CD14-positive monocyte (primary cell): ENCODE measurements at regions not wholly inside any gene's neighbourhood (a gene's known extent, or its start where the extent isn't known, plus 50 kb on each side); places are given as distances from the start of the nearest gene placed in this dataset.

Source experiments
- DNase-seq, 3 donors: peaks; one replicate each; pipeline ENCODE4 v3.0.0-alpha.2; 2011 to 2022
- H2AFZ ChIP-seq: 2 replicates; pipeline ENCODE4 v1.6.0; 2012; ENCODE audit warnings: mild to moderate bottlenecking, low read depth, low read length, inconsistent platforms; ENCODE audit not compliant: insufficient read depth, poor library complexity, severe bottlenecking
- H3K27ac ChIP-seq, 2 donors: 1 replicate in 1 of 2; 2 replicates in 1 of 2; pipeline ENCODE4 v1.5.1; 2012 to 2013; ENCODE audit warnings: low read length in 2 of 2, control low read depth in 1 of 2, inconsistent platforms in 1 of 2, low read depth in 1 of 2, mild to moderate bottlenecking in 1 of 2
- H3K27me3 ChIP-seq, 2 donors: one replicate each; pipeline versions ENCODE4 v1.6.0 to v1.6.1; 2011 to 2013; ENCODE audit warnings: low read length in 2 of 2; ENCODE audit not compliant: control insufficient read depth in 2 of 2, insufficient read depth in 2 of 2
- H3K36me3 ChIP-seq, 2 donors: replicated peaks in 1 of 2; 1 replicate in 1 of 2; 2 replicates in 1 of 2; pipeline versions ENCODE4 v1.5.1 to v1.6.1; 2012 to 2013; ENCODE audit warnings: low read length in 2 of 2, control low read depth in 1 of 2, inconsistent platforms in 1 of 2, mild to moderate bottlenecking in 1 of 2; ENCODE audit not compliant: insufficient read depth in 2 of 2, control insufficient read depth in 1 of 2
- H3K4me1 ChIP-seq, 2 donors: 1 replicate in 1 of 2; 2 replicates in 1 of 2; pipeline versions ENCODE4 v1.5.1 to v1.6.1; 2012 to 2013; ENCODE audit warnings: low read length in 2 of 2, control low read depth in 1 of 2, inconsistent platforms in 1 of 2, mild to moderate bottlenecking in 1 of 2, moderate library complexity in 1 of 2; ENCODE audit not compliant: insufficient read depth in 2 of 2, control insufficient read depth in 1 of 2
- H3K4me2 ChIP-seq: replicated peaks from 2 replicates; pipeline ENCODE3; 2012; ENCODE audit warnings: low read length, moderate library complexity, mild to moderate bottlenecking; ENCODE audit not compliant: poor library complexity, severe bottlenecking; ENCODE audit errors: extremely low read depth
- H3K4me3 ChIP-seq, 3 experiments: fragments of 200-600 bp in 1 of 3; sonication (generic) in 1 of 3; replicated peaks in 1 of 3; 1 replicate in 2 of 3; 2 replicates in 1 of 3; pipeline ENCODE4 v1.5.1; 2011 to 2013; ENCODE audit warnings: low read length in 3 of 3, mild to moderate bottlenecking in 3 of 3, control low read depth in 2 of 3, low read depth in 2 of 3, inconsistent platforms in 1 of 3, moderate library complexity in 1 of 3
- H3K79me2 ChIP-seq: 2 replicates; pipeline ENCODE4 v1.6.0; 2012; ENCODE audit warnings: mild to moderate bottlenecking, control low read depth, inconsistent platforms, low read length, moderate library complexity; ENCODE audit not compliant: insufficient read depth
- H3K9ac ChIP-seq: 2 replicates; pipeline ENCODE4 v1.6.0; 2017; ENCODE audit warnings: low read length, mild to moderate bottlenecking; ENCODE audit not compliant: insufficient read depth, poor library complexity, severe bottlenecking
- H3K9me3 ChIP-seq, 2 donors: replicated peaks in 1 of 2; 1 replicate in 1 of 2; 2 replicates in 1 of 2; pipeline versions ENCODE4 v1.5.1 to v1.6.1; 2012 to 2013; ENCODE audit warnings: low read length in 2 of 2, control low read depth in 1 of 2; ENCODE audit not compliant: control insufficient read depth in 1 of 2, insufficient read depth in 1 of 2
- H4K20me1 ChIP-seq: 2 replicates; pipeline ENCODE4 v1.6.0; 2012; ENCODE audit warnings: mild to moderate bottlenecking, low read length, control low read depth, moderate library complexity; ENCODE audit not compliant: insufficient read depth
- H3K27ac Mint-ChIP-seq, 7 donors: one replicate each; pipeline ENCODE4 v1.8.0; 2020; ENCODE audit warnings: mild to moderate bottlenecking in 7 of 7, mixed read lengths in 7 of 7, moderate library complexity in 6 of 7, inconsistent platforms in 2 of 7
- H3K27me3 Mint-ChIP-seq, 3 donors: one replicate each; pipeline ENCODE4 v1.8.0; 2021 to 2022; ENCODE audit warnings: low read depth in 3 of 3, mild to moderate bottlenecking in 3 of 3, mixed read lengths in 3 of 3, moderate library complexity in 3 of 3, inconsistent platforms in 1 of 3
- H3K36me3 Mint-ChIP-seq, 2 donors: one replicate each; pipeline ENCODE4 v1.8.0; 2020; ENCODE audit warnings: mixed read lengths in 2 of 2, inconsistent platforms in 1 of 2, mild to moderate bottlenecking in 1 of 2
- H3K4me1 Mint-ChIP-seq: one replicate; pipeline ENCODE4 v1.8.0; 2020; ENCODE audit warnings: mild to moderate bottlenecking, mixed read lengths
- H3K4me3 Mint-ChIP-seq, 2 donors: one replicate each; pipeline ENCODE4 v1.8.0; 2020; ENCODE audit warnings: mild to moderate bottlenecking in 2 of 2, mixed read lengths in 2 of 2, moderate library complexity in 1 of 2
- H3K9me3 Mint-ChIP-seq, 7 donors: one replicate each; pipeline ENCODE4 v1.8.0; 2020 to 2022; ENCODE audit warnings: mixed read lengths in 7 of 7, mild to moderate bottlenecking in 6 of 7, moderate library complexity in 6 of 7, inconsistent platforms in 2 of 7
- WGBS: methylation state at CpG from one replicate; pipeline ENCODE4 v1.1.5; 2013; ENCODE audit warnings: missing lambda C conversion rate; ENCODE audit not compliant: insufficient coverage; 5-methylcytosine and 5-hydroxymethylcytosine counted together
- intact Hi-C, 2 donors: fragments of 100-400 bp; cut with micrococcal nuclease; formaldehyde crosslinking; loops; one replicate each; pipeline versions ENCODE4 v1.15.0 to v1.15.1; 2023
- TF ChIP-seq, protein P1 (sequence below): fragments of 200-600 bp; IDR thresholded peaks from one replicate; pipeline ENCODE4 v1.8.0; 2022; ENCODE audit warnings: antibody characterized with exemption, mild to moderate bottlenecking

DNA sequence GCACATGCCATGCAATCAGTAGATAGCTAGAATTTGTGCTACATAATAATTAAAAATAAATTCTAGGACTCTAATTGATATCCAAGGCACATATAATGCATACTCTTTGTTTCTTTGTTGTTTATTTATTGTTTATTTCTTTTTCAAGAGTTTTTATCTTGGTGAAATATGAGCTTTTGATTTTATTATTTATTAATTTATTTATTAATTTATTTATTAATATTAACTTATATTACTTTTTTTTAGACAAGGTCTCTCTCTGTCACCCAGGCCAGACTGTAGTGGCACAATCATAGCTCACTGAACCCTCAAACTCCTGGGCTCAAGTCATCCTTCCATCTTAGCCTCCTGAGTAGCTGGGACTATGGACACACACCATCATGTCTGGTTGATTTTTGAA, 519.9 kb downstream of the HAO1 start:
- no peak overlapping the region for H3K27ac Mint-ChIP-seq
- intact Hi-C loops = no loop called here
- no peaks in the 10 kb centered on the region for H3K4me1 ChIP-seq

DNA sequence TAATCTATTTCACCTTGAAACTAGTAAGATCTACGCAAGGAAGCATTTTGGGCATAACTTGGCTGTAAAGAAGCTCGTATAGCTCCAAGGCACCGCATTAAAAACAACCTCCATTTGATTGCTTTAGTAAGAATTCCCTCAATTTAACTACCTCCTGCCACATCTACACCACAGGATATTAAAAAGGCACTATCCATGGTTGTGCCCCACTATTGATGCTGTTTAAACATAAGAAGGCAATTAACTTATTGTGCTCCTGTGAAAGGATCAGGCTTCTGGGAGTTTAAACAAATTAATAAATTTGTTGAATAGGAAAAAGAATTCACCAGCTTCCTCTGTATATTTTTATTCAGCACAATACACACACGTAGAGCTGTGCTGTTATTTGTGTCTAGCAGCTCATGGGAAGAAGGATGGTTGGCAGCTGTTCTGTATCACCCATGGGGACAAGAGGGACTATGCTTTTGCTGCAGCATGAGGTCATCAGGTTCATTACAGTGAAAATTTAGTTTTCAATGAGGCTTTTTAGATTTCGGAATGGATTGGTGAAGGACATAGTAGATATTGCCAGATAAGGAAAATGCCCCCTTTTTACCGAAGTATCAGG, 513.3 kb downstream of the HAO1 start:
- Histone ChIP-seq H3K27ac (no peak overlapping the region), H3K27me3 (no peaks in the 10 kb centered on the region), H2AFZ (no peak overlapping the region), H4K20me1 (no peaks in the 10 kb centered on the region), H3K4me3 (no peak overlapping the region), H3K36me3 (no peaks in the 10 kb centered on the region), H3K4me1 (no peaks in the 10 kb centered on the region), H3K4me2 (no peak overlapping the region), H3K9me3 (no peaks in the 10 kb centered on the region), H3K79me2 (no peaks in the 10 kb centered on the region), H3K9ac (no peak overlapping the region)
- H3K9me3 Mint-ChIP-seq = peaks cover 0 to 2% (median 0%) of the 10 kb centered on the region in 7 donors
- H3K4me3 Mint-ChIP-seq = no peak overlapping the region
- no peak overlapping the region for H3K27ac Mint-ChIP-seq
- intact Hi-C loops = no loop called here
- no peaks in the 10 kb centered on the region for H3K36me3 Mint-ChIP-seq
- 100% methylated on average over 1 of the region's 6 CpGs for WGBS
- no peaks in the 10 kb centered on the region for H3K4me1 Mint-ChIP-seq
- DNase-seq = no peak
- TF ChIP-seq, protein P1, sequence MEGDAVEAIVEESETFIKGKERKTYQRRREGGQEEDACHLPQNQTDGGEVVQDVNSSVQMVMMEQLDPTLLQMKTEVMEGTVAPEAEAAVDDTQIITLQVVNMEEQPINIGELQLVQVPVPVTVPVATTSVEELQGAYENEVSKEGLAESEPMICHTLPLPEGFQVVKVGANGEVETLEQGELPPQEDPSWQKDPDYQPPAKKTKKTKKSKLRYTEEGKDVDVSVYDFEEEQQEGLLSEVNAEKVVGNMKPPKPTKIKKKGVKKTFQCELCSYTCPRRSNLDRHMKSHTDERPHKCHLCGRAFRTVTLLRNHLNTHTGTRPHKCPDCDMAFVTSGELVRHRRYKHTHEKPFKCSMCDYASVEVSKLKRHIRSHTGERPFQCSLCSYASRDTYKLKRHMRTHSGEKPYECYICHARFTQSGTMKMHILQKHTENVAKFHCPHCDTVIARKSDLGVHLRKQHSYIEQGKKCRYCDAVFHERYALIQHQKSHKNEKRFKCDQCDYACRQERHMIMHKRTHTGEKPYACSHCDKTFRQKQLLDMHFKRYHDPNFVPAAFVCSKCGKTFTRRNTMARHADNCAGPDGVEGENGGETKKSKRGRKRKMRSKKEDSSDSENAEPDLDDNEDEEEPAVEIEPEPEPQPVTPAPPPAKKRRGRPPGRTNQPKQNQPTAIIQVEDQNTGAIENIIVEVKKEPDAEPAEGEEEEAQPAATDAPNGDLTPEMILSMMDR = no peak
- H3K27me3 Mint-ChIP-seq = peaks cover 0 to 4% (median 0%) of the 10 kb centered on the region in 3 donors

More for the DNA sequence above, 519.9 kb downstream of the HAO1 start:
- peaks cover 0 to 2% (median 0%) of the 10 kb centered on the region in 7 donors for H3K9me3 Mint-ChIP-seq
- H3K4me2 ChIP-seq = no peak overlapping the region
- TF ChIP-seq, protein P1 = no peak
- no peaks in the 10 kb centered on the region for H3K36me3 ChIP-seq
- H2AFZ ChIP-seq = no peak overlapping the region
- no peak overlapping the region for H3K4me3 Mint-ChIP-seq
- no peak overlapping the region for H3K27ac ChIP-seq
- H3K27me3 Mint-ChIP-seq = peaks cover 0 to 6% (median 2%) of the 10 kb centered on the region in 3 donors
- H3K27me3 ChIP-seq = no peaks in the 10 kb centered on the region
- no peaks in the 10 kb centered on the region for H3K4me1 Mint-ChIP-seq
- no peaks in the 10 kb centered on the region for H3K36me3 Mint-ChIP-seq
- H3K9me3 ChIP-seq = no peaks in the 10 kb centered on the region
- no peaks in the 10 kb centered on the region for H3K79me2 ChIP-seq
- H3K4me3 ChIP-seq = no peak overlapping the region
- DNase-seq = no peak
- no peak overlapping the region for H3K9ac ChIP-seq
- H4K20me1 ChIP-seq = no peaks in the 10 kb centered on the region
